K562 (cell line): ENCODE measurements at regions not wholly inside any gene's neighbourhood (a gene's known extent, or its start where the extent isn't known, plus 50 kb on each side); places are given as distances from the start of the nearest gene placed in this dataset.

Source experiments
- ATAC-seq: fragments of 200-7000 bp; cut with Tn5 transposase; 3 replicates; pipeline ENCODE4 v1.9.1; 2020; ENCODE audit warnings: moderate library complexity
- BruUV-seq: library from RNA; stranded (reverse); fragments of 400-500 nt; replicated peaks from 2 replicates; lab custom pipeline; 2021; lab: Mats Ljungman, UMichigan
- CTCF ChIA-PET: fragments of 300-600 bp; formaldehyde crosslinking; extraction: SDS; loops from one replicate; lab custom pipeline; 2021; ENCODE audit warnings: low intra/inter-chr PET ratio; lab: Yijun Ruan, JAX
- POLR2A ChIA-PET: fragments of 300-600, 350-650 bp; sonication (Branson Sonifier 250); formaldehyde crosslinking; extraction: SDS; loops from one replicate; lab custom pipeline; 2021; ENCODE audit warnings: antibody characterized with exemption, inconsistent platforms; lab: Yijun Ruan, JAX
- DNase-seq, 4 experiments: peaks; one replicate each; pipeline versions ENCODE4 v3.0.0 to v3.0.0-alpha.2; 2011 to 2018; ENCODE audit warnings: low spot score in 3 of 4, mixed read lengths in 3 of 4; ENCODE audit errors: extremely low read depth in 1 of 4
- FAIRE-seq: peaks from 2 replicates; lab custom pipeline; 2011; peaks lifted over from hg19 to GRCh38; lab: Jason Lieb, UNC
- H2AFZ ChIP-seq: 2 replicates; pipeline ENCODE4 v1.6.0; 2011; ENCODE audit warnings: low read depth, low read length, control low read depth, inconsistent platforms
- H3K27ac ChIP-seq: fragments of 200-600 bp; 3 replicates; pipeline ENCODE4 v1.8.0; 2011; ENCODE audit warnings: low read depth, mild to moderate bottlenecking, control low read depth, inconsistent platforms, low read length, moderate library complexity, mixed read lengths; ENCODE audit errors: extremely low read depth
- H3K27me3 ChIP-seq, 2 experiments: fragments of 300-600 bp in 1 of 2; 2 replicates in 1 of 2; 3 replicates in 1 of 2; pipeline versions ENCODE4 v1.6.0 to v1.8.0; 2011; ENCODE audit warnings: inconsistent platforms in 2 of 2, low read length in 2 of 2, mild to moderate bottlenecking in 1 of 2, mixed read lengths in 1 of 2, moderate library complexity in 1 of 2; ENCODE audit not compliant: control insufficient read depth in 2 of 2, insufficient read depth in 2 of 2
- H3K36me3 ChIP-seq: fragments of 300-600 bp; 3 replicates; pipeline ENCODE4 v1.8.0; 2011; ENCODE audit warnings: mild to moderate bottlenecking, low read length, inconsistent platforms; ENCODE audit not compliant: control insufficient read depth, insufficient read depth
- H3K4me1 ChIP-seq, 2 experiments: fragments of 200-600 bp in 1 of 2; replicated peaks in 1 of 2; 2 replicates in 1 of 2; 3 replicates in 1 of 2; pipeline versions ENCODE4 v1.5.1 to v1.8.0; 2011; ENCODE audit warnings: inconsistent platforms in 2 of 2, low read length in 2 of 2, mild to moderate bottlenecking in 1 of 2, mixed read lengths in 1 of 2, moderate library complexity in 1 of 2; ENCODE audit not compliant: control insufficient read depth in 2 of 2, insufficient read depth in 2 of 2
- H3K4me2 ChIP-seq: 2 replicates; pipeline ENCODE4 v1.6.1; 2011; ENCODE audit warnings: low read length, control low read depth, inconsistent platforms, mixed read lengths; ENCODE audit not compliant: insufficient read depth
- H3K4me3 ChIP-seq: fragments of 200-600 bp; sonication (generic), shearing (Covaris generic); 2 replicates; pipeline ENCODE4 v1.5.1; 2016; ENCODE audit warnings: control low read depth, inconsistent platforms
- H3K79me2 ChIP-seq: fragments of 200-600 bp; 3 replicates; pipeline ENCODE4 v1.8.0; 2011; ENCODE audit warnings: low read length, inconsistent platforms; ENCODE audit not compliant: control insufficient read depth, insufficient read depth
- H3K9ac ChIP-seq, 2 experiments: 2 replicates each; pipeline versions ENCODE4 v1.6.0 to v1.6.1; 2011; ENCODE audit warnings: low read depth in 2 of 2, low read length in 2 of 2, control low read depth in 1 of 2, inconsistent platforms in 1 of 2, mild to moderate bottlenecking in 1 of 2, mixed read lengths in 1 of 2; ENCODE audit not compliant: insufficient read depth in 1 of 2
- H3K9me1 ChIP-seq: one replicate; pipeline ENCODE4 v1.6.0; 2011; ENCODE audit warnings: inconsistent platforms, mild to moderate bottlenecking, low read length, moderate library complexity; ENCODE audit not compliant: control insufficient read depth, insufficient read depth
- H3K9me3 ChIP-seq: replicated peaks from 2 replicates; pipeline ENCODE4 v1.5.1; 2011; ENCODE audit warnings: low read depth, low read length, inconsistent platforms; ENCODE audit not compliant: control insufficient read depth, insufficient read depth
- H4K20me1 ChIP-seq: replicated peaks from 2 replicates; pipeline ENCODE4 v1.6.1; 2011; ENCODE audit warnings: low read length, inconsistent platforms, mixed read lengths; ENCODE audit not compliant: control insufficient read depth, insufficient read depth
- RAD21 ChIP-seq, 2 experiments: fragments of 250-450 bp in 1 of 2; fragments of 450-650 bp in 1 of 2; sonication (Bioruptor Pico) in 1 of 2; formaldehyde crosslinking in 1 of 2; IDR thresholded peaks in 1 of 2; conservative IDR thresholded peaks in 1 of 2; 2 replicates each; pipeline versions ENCODE4 v1.4.0 to v1.8.0; 2020 to 2022; ENCODE audit warnings: mild to moderate bottlenecking in 2 of 2, moderate library complexity in 1 of 2
- TCF3 ChIP-seq: sonication (generic); formaldehyde crosslinking; IDR thresholded peaks from 2 replicates; pipeline ENCODE4 v1.4.0; 2020; ENCODE audit warnings: mild to moderate bottlenecking, missing genetic modification reagents
- THAP12 ChIP-seq: fragments of 250-450 bp; sonication (Bioruptor Pico); IDR thresholded peaks from 2 replicates; pipeline ENCODE4 v1.9.0; 2021; ENCODE audit warnings: mild to moderate bottlenecking, inconsistent platforms
- ZNF586 ChIP-seq: fragments of 450-650 bp; formaldehyde crosslinking; conservative IDR thresholded peaks from 2 replicates; pipeline ENCODE4 v1.4.0; 2020; ENCODE audit warnings: mild to moderate bottlenecking, moderate library complexity
- WGBS: fragments of 100-300 bp; shearing (Covaris generic); methylation state at CpG from one replicate; pipeline ENCODE4 v1.1.6; 2016; ENCODE audit warnings: low coverage, mixed read lengths; ENCODE audit not compliant: insufficient coverage; ENCODE audit errors: missing lambda C conversion rate; 5-methylcytosine and 5-hydroxymethylcytosine counted together
- in situ Hi-C: fragments of 300-500 bp; cut with MboI; formaldehyde crosslinking; loops from 4 replicates; pipeline ENCODE4 v1.15.0; 2018; ENCODE audit warnings: inconsistent platforms, mixed read lengths
- intact Hi-C: fragments of 100-400 bp; cut with micrococcal nuclease; formaldehyde crosslinking; loops from 2 replicates; pipeline ENCODE4 v1.14.2; 2022

- CTCF ChIA-PET, result no interaction called here
- POLR2A ChIA-PET, result interaction anchor here (1.1 kb wide), 1 partner anchor 15 kb away, joined by 4 read pairs; no protein-coding TSS in a partner anchor
- Histone ChIP-seq H3K9me3 (no peaks in the 10 kb centered on the region), H3K36me3 (no peaks in the 10 kb centered on the region), H3K27me3 (peaks cover 0 to 23% of the 10 kb centered on the region in 2 experiments; a peak in 4 of 5 replicates), H3K4me1 (no peaks in the 10 kb centered on the region), H3K4me2 (no peak overlapping the region), H3K27ac (no peak overlapping the region), H4K20me1 (0 out of 2 replicates have a peak, but pooled peaks cover 3% of the 10 kb centered on the region), H3K9ac (no peak overlapping the region), H2AFZ (no peak overlapping the region), H3K9me1 (no peaks in the 10 kb centered on the region), H3K4me3 (no peak overlapping the region), H3K79me2 (no peaks in the 10 kb centered on the region)
- no peak for ATAC-seq
- intact Hi-C loops, result no loop called here
- no TSS peak for BruUV-seq
- in situ Hi-C loops, result no loop called here
- no peak for DNase-seq
- FAIRE-seq, result no peak
- WGBS, result 0% methylated on average over 5 of the region's 5 CpGs
- TF ChIP-seq THAP12 (CRISPR knock-in tag) (no peak), TCF3 (CRISPR knock-in tag) (peak; percentile 61; the same call in 1 of the 2 replicates), RAD21 (CRISPR knock-in tag; conservative IDR thresholded peaks at IDR 0.05 in 1 of 2, IDR thresholded peaks at IDR 0.05 in 1 of 2) (peak in 1 of 2 experiments; percentile 24; a peak in 1 of 4 replicates), ZNF586 (CRISPR knock-in tag) (no peak)
Measured at GRCh38 chr2:41962922-41963622, 84.7 kb upstream of the PKDCC start.
